GM21619 (cell line): ENCODE measurements at regions not wholly inside any gene's neighbourhood (a gene's known extent, or its start where the extent isn't known, plus 50 kb on each side); places are given as distances from the start of the nearest gene placed in this dataset.
"Not testable (repeated sequence)": the region's sequence is repeated elsewhere in the genome, so short reads cannot be mapped to it uniquely, and the experiment has no call there.

Source experiments
- ATAC-seq: cut with Tn5 transposase; IDR thresholded peaks from one replicate; pipeline ENCODE4 v1.9.1; 2021; ENCODE audit not compliant: unreplicated experiment

DNA sequence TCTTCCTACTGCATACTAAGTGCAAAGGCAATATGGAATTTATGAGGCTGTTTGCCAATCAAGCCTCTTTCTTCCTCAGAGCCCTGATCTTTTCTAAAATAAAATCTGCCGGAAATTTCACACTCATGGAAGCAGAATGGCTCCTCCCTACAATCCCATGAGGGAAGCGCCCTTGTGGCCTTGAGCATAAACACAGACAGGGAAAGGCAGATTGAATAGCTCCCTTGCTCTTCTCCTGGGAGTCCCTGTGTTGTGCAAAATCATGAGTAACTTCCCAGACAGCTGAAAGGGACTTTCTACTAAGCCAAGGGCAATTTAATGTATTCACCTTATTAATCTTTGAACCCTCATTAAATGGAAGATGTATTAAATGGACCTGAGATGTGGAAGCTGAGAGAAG, 226.1 kb upstream of the PIK3R1 start:
- no peak for ATAC-seq

DNA sequence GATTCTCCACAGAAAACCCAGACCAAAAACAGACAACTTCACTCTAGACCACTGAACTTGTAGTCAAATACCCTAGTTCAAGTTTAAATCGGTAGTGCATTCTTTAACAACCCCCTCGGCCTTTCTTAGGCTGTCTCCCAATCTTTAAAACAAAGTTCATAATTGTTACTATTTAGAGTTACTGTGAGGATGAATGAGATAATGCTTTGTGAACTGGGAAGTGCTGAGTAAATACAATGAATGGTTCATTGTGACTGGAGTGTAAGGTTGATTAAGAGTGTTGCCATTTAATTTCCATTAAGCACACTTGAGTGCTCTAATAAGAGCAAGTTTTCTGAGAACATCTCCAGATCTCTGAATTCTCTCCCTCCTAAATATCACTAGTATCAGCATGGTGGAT, 228.8 kb upstream of the PIK3R1 start:
- ATAC-seq: no peak

DNA sequence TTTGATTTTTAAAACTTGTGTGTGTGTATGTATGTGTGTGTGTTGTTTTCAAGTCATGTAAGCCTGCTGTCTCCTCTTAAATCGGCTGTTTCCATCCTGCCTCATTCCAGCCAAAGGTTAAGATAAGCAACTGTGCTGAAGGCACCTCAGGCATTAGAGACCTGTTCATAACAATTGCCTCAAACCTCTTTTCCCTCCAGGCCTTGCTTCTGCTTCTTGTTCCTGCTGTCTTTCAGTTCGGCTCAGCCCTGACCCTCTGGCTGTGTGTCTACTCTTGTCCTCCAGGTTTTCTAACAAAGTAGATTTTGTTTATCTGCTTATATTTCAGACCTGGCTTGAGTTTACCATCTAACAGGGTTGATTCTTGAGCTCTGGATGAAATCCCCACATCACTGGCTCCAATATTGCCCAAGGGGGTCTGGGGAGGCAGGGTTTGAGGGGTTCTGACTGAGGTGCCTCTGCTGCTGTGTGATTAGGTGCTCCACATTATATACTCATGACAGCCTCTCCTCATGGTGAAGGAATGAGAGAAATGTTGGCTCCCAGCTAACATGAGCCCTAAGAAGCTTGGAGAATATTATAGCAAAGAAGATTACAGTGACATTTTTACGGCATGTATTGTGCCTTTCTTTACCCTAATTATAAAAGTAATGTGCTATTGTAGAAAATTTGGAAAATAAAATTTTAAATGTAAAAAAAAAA, 229.7 kb upstream of the PIK3R1 start:
- no peak for ATAC-seq

GRCh38 chr5:67984546-67984945, 231.0 kb upstream of the PIK3R1 start:
- no peak for ATAC-seq

- ATAC-seq: no peak
Observed at GRCh38 chr5:67983251-67984110, 232.1 kb upstream of the PIK3R1 start.

DNA sequence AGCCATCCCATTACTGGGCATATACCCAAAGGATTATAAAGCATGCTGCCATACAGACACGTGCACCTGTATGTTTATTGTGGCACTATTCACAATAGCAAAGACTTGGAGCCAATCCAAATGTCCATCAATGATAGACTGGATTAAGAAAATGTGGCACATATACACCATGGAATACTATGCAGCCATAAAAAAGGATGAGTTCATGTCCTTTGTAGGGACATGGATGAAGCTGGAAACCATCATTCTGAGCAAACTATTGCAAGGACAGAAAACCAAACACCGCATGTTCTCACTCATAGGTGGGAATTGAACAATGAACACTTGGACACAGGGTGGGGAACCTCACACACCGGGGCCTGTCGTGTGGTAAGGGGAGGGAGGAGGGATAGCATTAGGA, 233.4 kb upstream of the PIK3R1 start:
- not testable (repeated sequence) for ATAC-seq

GRCh38 chr5:67978171-67978570, 237.4 kb upstream of the PIK3R1 start:
- ATAC-seq: no peak

DNA sequence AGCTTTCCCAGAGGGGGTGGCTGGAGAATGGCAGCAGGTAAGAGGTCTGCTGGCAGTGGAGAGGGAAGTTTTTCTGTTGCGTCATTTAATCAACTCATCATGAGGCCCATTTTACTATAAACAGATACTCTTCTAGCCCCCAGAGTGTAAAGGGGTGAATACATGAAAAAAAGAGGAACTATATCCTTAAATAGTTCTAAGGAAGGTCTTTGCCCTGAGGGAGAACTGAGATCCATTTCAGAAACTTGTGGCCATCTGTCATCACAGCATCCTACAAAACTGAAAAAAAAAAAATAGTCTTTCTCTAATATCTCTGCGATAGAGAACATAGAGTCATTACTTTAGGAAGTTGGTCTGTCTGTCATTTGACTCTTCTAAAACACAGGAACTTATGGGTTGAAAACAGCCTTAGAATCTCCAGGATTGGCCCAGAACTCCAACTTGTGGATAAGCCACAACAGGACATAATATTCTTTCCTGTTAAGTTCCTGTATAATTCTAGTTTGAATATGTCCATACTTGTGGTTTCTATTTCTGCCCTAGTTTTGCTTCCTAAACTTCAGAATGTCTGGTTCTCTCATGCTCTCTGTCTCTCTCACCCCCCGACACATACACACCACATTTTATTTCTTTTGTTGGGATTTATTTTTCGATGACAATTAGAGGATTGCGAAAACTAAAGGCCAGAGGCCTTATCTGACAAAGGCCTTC, 238.5 kb upstream of the PIK3R1 start:
- no peak for ATAC-seq

DNA sequence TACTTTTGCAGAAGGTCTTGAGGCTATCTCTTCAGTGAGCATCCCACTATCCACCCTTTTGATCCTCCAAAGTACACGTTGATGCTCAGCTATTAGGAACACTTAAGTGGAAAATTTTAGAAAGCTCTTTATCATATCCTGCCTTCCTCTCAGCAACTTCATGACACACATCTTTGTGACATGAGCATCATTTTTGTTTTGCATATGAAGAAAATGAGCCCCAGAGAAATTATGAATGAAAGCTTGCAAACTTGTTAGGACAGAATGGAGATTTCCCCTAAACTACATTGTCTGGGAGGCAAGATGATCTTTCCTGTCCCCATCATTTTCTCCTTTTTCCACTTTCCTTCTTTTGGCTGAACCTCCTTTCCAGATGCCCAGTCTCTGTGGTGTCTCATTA, 239.4 kb upstream of the PIK3R1 start:
- no peak for ATAC-seq

DNA sequence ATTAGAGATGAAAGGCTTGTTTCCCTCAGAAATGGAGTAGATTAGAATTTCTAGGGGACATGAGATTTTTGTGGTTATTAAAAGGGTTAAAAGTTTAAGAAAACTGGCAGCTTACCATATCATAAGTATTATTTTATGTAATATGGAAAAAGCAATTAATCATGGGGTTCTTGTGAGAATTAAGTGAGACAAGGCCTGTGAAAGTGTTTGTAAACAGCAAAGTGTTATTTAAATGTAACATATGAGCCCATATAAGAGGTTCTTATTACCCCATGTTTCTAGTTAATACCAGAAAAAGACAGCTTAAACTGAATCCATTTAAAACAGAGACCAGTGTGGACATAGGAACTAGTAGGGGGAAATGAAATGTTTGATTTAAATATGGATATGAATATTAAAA, 241.1 kb upstream of the PIK3R1 start:
- no peak for ATAC-seq

DNA sequence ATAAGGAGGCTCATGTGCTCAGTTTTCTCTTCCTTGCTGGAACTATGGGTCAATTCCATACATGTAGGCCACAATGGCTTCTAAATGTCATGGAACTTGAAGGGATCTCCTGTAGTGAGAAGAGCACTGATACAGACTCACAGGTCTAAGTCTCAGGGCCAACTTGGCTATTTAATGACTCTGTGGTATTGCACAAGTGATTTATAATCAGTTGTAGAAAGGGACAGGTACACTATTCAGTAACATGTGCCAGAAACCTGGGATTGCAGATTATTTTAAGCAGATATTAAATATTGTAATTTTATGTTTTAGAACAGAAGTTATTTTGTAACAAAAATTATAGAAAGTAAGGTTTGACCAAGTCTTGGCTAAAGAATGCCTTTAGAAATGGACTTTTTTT, 241.5 kb upstream of the PIK3R1 start:
- ATAC-seq: no peak

DNA sequence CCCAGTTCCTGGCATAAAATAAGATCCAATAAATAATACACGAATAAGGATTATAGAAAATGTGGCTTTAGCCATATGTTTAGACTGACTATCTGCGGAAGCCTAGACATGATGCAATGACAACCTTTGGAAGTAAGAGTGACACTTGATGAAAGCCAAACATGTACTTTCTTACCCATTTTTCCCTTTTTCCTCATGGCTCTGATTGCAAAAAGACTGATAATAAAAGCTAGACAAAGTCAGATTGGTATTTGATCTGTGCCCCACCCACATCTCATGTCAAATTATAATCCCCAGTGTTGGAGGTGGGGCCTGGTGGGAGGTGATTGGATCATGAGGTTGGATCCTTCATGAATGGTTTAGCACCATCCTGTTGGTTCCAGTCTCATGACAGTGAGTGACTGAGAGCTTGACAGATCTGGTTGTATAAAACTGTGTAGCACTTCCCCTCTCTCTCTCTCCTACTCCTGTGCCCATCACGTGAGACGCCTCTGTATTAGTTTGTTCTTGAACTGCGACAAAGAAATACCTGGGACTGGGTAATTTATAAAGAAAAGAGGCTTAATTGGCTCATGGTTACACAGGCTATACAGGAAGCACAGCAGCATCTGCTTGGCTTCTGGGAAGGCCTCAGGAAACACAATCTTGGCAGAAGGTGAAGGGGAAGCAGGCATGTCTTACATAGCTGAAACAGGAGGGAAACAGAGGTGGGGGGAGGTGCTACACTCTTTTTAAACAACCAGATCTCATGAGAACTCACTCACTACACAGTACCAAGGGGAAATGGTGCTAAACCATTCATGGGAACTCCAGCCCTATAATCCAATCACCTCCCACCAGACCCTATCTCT, 243.4 kb upstream of the PIK3R1 start:
- no peak for ATAC-seq

DNA sequence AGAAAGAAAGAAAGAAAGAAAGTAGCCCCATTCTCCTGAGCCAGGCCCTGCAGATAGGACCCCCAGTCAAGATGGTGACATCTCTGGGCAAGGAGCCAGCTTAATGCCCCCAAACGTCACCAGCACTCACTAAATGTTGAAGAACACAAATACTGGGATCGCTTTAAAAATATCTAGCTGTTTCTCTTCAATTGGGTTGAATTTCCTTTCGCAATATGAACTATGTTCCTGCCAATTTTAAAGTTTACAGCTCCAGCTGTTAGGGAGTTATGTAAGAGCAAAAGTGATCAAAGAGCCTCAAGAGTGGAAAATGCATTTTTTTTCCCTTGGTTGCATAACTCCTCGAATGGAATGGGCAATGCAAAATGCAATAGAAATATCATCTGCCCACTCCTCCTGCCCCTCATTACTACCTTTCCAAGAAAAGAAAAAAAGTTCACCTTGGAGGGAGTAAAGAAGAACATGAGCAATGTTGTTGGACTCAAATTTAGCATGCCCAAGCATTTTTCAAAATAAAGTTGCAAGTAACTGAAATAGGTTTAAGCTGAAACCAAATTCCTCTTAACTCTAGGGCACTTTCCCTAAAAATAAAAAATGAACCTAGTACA, 244.2 kb upstream of the PIK3R1 start:
- no peak for ATAC-seq

DNA sequence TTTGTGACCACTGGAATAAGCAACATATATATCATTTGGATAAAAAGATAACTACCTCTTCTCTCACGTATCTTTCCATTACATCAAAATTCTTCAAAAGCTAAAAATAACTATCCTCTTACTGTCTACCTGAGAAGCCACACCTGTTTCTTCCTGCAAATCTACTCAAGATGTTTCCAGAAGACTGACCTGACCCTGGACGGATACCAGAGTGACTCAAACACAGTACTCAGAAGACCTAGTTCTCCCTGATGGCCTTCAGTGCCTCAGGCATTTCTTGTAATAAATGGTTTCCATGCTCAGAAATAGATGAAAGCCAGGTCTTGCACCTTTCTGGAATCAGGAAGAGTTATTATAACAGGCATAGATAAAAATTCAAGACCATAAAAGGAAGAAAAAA, 245.9 kb upstream of the PIK3R1 start:
- ATAC-seq: no peak

- no peak for ATAC-seq
Observed at GRCh38 chr5:67969176-67969575, 246.4 kb upstream of the PIK3R1 start.

DNA sequence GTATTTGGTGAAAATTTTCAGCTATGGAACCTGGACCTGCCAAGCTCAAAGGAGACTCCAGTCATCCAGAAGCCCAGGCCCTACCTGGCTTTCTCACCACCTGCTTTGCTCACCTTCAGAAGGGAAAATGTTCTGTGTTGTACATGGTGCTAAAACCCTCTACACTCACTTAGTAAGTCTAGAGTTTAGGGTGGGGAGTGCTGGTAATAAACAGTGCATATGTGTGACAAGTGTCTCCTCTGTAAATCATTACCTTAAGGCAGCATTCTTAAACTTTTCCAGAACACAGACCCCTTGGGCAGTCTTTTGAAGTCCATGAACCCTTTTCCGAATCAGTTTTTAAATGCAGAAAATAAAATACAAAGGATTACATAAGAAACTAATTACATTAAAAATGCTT, 248.8 kb upstream of the PIK3R1 start:
- no peak for ATAC-seq

DNA sequence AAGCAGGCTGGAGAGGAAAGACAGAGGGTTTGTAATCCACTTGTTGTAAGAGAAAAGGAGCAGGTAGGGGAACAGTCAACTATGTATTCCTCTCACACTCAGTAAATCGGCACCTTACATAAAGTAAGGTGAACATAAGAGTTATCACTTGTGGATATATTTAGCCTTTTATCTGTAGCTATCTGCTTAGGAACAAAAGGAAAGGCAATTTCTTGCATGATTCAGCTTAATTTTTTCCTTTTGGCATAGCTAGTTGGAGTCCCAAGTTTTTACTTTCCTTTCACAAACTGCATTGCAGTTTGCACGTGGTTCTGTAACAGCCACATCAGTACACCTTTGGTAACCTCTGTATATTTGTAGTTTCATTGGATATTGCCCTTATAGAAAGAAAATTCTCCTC, 250.9 kb upstream of the PIK3R1 start:
- ATAC-seq: no peak

DNA sequence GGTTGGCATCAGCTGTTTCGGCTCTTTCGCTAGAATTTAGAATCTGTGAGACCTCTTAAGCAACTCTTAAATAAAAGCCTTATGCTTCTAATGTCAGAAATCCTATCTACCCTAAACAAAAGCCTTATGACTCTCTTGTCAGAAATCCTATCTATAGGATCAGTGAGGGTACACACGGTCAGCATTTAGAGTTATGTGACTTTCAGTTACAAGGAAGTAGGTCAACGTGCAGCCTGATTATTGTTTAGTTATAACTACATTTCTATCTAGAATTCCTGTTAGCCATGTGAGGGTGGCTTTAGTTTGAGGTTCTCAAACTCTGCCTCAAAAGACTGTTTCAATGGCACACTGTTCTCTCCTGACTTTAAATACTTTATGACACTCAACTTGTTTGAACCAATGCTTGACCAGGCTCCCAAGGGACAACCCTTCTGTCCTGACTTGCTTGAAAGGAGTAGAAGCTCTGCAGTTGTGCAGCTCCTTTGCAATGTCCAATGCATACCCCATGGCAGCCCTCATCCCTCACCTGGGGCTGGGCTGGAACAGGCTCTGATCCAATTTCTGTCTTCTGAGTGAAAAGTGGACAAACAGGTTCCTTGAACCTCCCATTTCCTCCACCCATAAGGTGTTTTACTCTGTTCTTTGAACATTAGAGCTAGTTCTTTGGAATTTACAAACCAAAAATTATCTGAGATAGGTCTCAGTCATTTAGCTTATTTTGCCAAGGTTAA, 251.6 kb upstream of the PIK3R1 start:
- ATAC-seq: no peak

DNA sequence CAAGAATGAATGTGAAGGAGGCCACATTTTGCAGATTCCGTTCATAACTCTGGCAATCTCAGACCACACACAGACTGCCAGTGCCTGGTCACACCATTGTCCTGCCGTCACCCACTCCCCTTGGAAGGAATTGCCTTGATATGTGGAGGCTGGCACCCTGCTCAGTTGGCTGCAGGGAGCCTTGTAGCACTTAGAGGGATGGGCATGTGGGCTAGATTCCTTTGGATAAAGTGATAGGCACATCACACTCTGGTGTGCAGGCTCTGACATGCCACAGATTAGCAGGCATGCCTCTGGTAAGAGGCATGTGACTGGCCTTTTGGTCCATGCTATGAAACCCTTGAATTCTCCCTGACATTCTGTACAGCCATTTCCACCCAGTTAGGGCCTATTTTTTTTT, 254.6 kb upstream of the PIK3R1 start:
- ATAC-seq: no peak

GRCh38 chr5:67957374-67957773, 258.2 kb upstream of the PIK3R1 start:
- no peak for ATAC-seq
